ENCODE measurements at regions not wholly inside any gene's neighbourhood (a gene's known extent, or its start where the extent isn't known, plus 50 kb on each side); places are given as distances from the start of the nearest gene placed in this dataset.

DNA sequence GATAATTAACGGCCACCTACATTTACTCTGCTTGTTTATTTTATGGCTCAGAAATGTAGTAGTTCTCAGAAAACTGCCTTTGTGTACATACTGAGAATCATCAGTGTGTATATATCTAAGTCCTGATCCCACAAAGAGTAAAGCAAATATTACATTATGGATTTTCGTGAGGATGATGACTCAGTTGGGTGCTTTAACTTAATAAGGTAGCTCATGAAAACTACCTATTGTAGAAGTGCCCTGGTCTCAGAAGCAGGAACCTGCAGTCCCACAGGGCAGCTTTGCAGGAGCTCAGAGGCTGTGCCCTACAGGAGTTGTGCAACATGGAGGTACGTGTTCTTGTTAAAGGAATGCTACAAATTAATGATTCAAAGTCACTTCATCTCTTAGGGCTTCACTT lies 108.2 kb downstream of the PLG start:
- no peak for TF ChIP-seq POLR2A (IDR thresholded peaks at IDR 0.05)
- TF ChIP-seq, protein P1, sequence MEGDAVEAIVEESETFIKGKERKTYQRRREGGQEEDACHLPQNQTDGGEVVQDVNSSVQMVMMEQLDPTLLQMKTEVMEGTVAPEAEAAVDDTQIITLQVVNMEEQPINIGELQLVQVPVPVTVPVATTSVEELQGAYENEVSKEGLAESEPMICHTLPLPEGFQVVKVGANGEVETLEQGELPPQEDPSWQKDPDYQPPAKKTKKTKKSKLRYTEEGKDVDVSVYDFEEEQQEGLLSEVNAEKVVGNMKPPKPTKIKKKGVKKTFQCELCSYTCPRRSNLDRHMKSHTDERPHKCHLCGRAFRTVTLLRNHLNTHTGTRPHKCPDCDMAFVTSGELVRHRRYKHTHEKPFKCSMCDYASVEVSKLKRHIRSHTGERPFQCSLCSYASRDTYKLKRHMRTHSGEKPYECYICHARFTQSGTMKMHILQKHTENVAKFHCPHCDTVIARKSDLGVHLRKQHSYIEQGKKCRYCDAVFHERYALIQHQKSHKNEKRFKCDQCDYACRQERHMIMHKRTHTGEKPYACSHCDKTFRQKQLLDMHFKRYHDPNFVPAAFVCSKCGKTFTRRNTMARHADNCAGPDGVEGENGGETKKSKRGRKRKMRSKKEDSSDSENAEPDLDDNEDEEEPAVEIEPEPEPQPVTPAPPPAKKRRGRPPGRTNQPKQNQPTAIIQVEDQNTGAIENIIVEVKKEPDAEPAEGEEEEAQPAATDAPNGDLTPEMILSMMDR (IDR thresholded peaks at IDR 0.05), result no peak
